ENCODE measurements at regions not wholly inside any gene's neighbourhood (a gene's known extent, or its start where the extent isn't known, plus 50 kb on each side); places are given as distances from the start of the nearest gene placed in this dataset.

GRCh38 chr2:185128996-185129395 is 530.7 kb downstream of the ZNF804A start:
- TF ChIP-seq EZH2 (IDR thresholded peaks at IDR 0.05; ENCODE audit: insufficient read depth, poor library complexity, severe bottlenecking) = no peak
- TF ChIP-seq EZH2phosphoT487 (IDR thresholded peaks at IDR 0.05; ENCODE audit: insufficient read depth, low read depth) = no peak

Data from GM23248 (cell line).